Liver (tissue), 8 donors: ENCODE measurements at regions not wholly inside any gene's neighbourhood (a gene's known extent, or its start where the extent isn't known, plus 50 kb on each side); places are given as distances from the start of the nearest gene placed in this dataset.

Experiments used
- DNase-seq: peaks from one replicate; pipeline ENCODE4 v3.0.0-alpha.2; 2017; ENCODE audit warnings: low spot score
- H3K27ac ChIP-seq, 2 donors: one replicate each; pipeline ENCODE4 v1.7.0; 2013; ENCODE audit warnings: inconsistent platforms in 2 of 2, low read length in 2 of 2, control low read depth in 1 of 2, low read depth in 1 of 2, mild to moderate bottlenecking in 1 of 2
- H3K27me3 ChIP-seq, 4 donors: one replicate each; pipeline versions ENCODE4 v1.6.1 to v1.7.0; 2013; ENCODE audit warnings: low read length in 3 of 4, inconsistent platforms in 1 of 4, mild to moderate bottlenecking in 1 of 4, moderate library complexity in 1 of 4; ENCODE audit not compliant: control insufficient read depth in 4 of 4, insufficient read depth in 4 of 4
- H3K36me3 ChIP-seq, 4 donors: one replicate each; pipeline versions ENCODE4 v1.6.1 to v1.7.0; 2013; ENCODE audit warnings: low read length in 3 of 4, mild to moderate bottlenecking in 3 of 4, low read depth in 1 of 4, moderate library complexity in 1 of 4; ENCODE audit not compliant: control insufficient read depth in 4 of 4, insufficient read depth in 3 of 4
- H3K4me1 ChIP-seq, 4 donors: one replicate each; pipeline versions ENCODE4 v1.6.1 to v1.7.0; 2013; ENCODE audit warnings: low read length in 3 of 4, mild to moderate bottlenecking in 3 of 4, moderate library complexity in 1 of 4; ENCODE audit not compliant: control insufficient read depth in 4 of 4, insufficient read depth in 4 of 4
- H3K4me3 ChIP-seq, 3 donors: one replicate each; pipeline versions ENCODE4 v1.6.1 to v1.7.0; 2013; ENCODE audit warnings: low read length in 3 of 3, control low read depth in 1 of 3, low read depth in 1 of 3, mild to moderate bottlenecking in 1 of 3
- H3K9ac ChIP-seq, 2 donors: one replicate each; pipeline ENCODE4 v1.7.0; 2013; ENCODE audit warnings: low read length in 2 of 2, mild to moderate bottlenecking in 2 of 2, moderate library complexity in 2 of 2, control low read depth in 1 of 2, low read depth in 1 of 2
- H3K9me3 ChIP-seq, 4 donors: one replicate each; pipeline versions ENCODE4 v1.6.1 to v1.7.0; 2013; ENCODE audit warnings: low read length in 3 of 4; ENCODE audit not compliant: control insufficient read depth in 4 of 4
- ATF3 ChIP-seq: IDR thresholded peaks from 2 replicates; pipeline ENCODE4 v1.6.1; 2016; ENCODE audit warnings: antibody characterized with exemption
- CTCF ChIP-seq: fragments of 150-350 bp; IDR thresholded peaks from 2 replicates; pipeline ENCODE4 v1.5.1; 2017; ENCODE audit warnings: improper control_type of control experiment, low read depth, low read length; ENCODE audit not compliant: missing input control
- FOXA1 ChIP-seq: IDR thresholded peaks from 2 replicates; pipeline ENCODE4 v1.6.1; 2016; ENCODE audit warnings: antibody characterized with exemption
- FOXA2 ChIP-seq: IDR thresholded peaks from 2 replicates; pipeline ENCODE4 v1.6.1; 2016; ENCODE audit warnings: antibody characterized with exemption
- GABPA ChIP-seq, 2 donors: IDR thresholded peaks in 1 of 2; conservative IDR thresholded peaks in 1 of 2; 2 replicates each; pipeline ENCODE4 v1.6.1; 2016; ENCODE audit warnings: antibody characterized with exemption in 2 of 2, mild to moderate bottlenecking in 1 of 2, moderate library complexity in 1 of 2
- HNF4A ChIP-seq, 2 donors: conservative IDR thresholded peaks; 2 replicates each; pipeline ENCODE4 v1.6.1; 2016; ENCODE audit warnings: antibody characterized with exemption in 2 of 2, mild to moderate bottlenecking in 2 of 2
- HNF4G ChIP-seq: IDR thresholded peaks from 2 replicates; pipeline ENCODE4 v1.6.1; 2016; ENCODE audit warnings: antibody characterized with exemption
- JUND ChIP-seq, 2 donors: IDR thresholded peaks; 2 replicates each; pipeline ENCODE4 v1.6.1; 2016; ENCODE audit warnings: antibody characterized with exemption in 2 of 2
- MAX ChIP-seq: IDR thresholded peaks from 2 replicates; pipeline ENCODE4 v1.6.1; 2016; ENCODE audit warnings: antibody characterized with exemption
- NR2F2 ChIP-seq: IDR thresholded peaks from 2 replicates; pipeline ENCODE4 v1.6.1; 2016; ENCODE audit warnings: antibody characterized with exemption
- RAD21 ChIP-seq, 2 donors: IDR thresholded peaks; 2 replicates each; pipeline ENCODE4 v1.6.1; 2016; ENCODE audit warnings: antibody characterized with exemption in 2 of 2, mild to moderate bottlenecking in 2 of 2
- REST ChIP-seq: IDR thresholded peaks from 2 replicates; pipeline ENCODE4 v1.6.1; 2016; ENCODE audit warnings: antibody characterized with exemption, mild to moderate bottlenecking
- RXRA ChIP-seq, 2 donors: IDR thresholded peaks; 2 replicates each; pipeline ENCODE4 v1.6.1; 2017 to 2018; ENCODE audit warnings: antibody characterized with exemption in 2 of 2, mild to moderate bottlenecking in 1 of 2
- SP1 ChIP-seq: IDR thresholded peaks from 2 replicates; pipeline ENCODE4 v1.6.1; 2018; ENCODE audit warnings: antibody characterized with exemption, mild to moderate bottlenecking
- TAF1 ChIP-seq: conservative IDR thresholded peaks from 2 replicates; pipeline ENCODE4 v1.6.1; 2016; ENCODE audit warnings: antibody characterized with exemption, mild to moderate bottlenecking
- YY1 ChIP-seq: IDR thresholded peaks from 2 replicates; pipeline ENCODE4 v1.6.1; 2016; ENCODE audit warnings: antibody characterized with exemption, mild to moderate bottlenecking
- ZBTB33 ChIP-seq: IDR thresholded peaks from 2 replicates; pipeline ENCODE4 v1.6.1; 2016; ENCODE audit warnings: antibody characterized with exemption
- WGBS: extraction: QIAGEN DNeasy Blood & Tissue Kit; methylation state at CpG from one replicate; pipeline ENCODE4 v1.1.7; 2013; 5-methylcytosine and 5-hydroxymethylcytosine counted together
- donor health status: healthy.
- donor health status: healthy.
- donor health status: healthy.
- donor health status: healthy.
- donor health status: healthy.

- no peak overlapping the region for H3K27ac ChIP-seq
- 80% methylated on average over 16 of the region's 16 CpGs for WGBS
- no peaks in the 10 kb centered on the region for H3K4me1 ChIP-seq
- H3K36me3 ChIP-seq, result no peaks in the 10 kb centered on the region
- no peak for DNase-seq
- H3K9me3 ChIP-seq, result no peaks in the 10 kb centered on the region
- TF ChIP-seq JUND (IDR thresholded peaks at IDR 0.05) (no peak), ZBTB33 (no peak)
- no peak overlapping the region for H3K4me3 ChIP-seq
- H3K27me3 ChIP-seq, result no peaks in the 10 kb centered on the region
- no peak overlapping the region for H3K9ac ChIP-seq
These were observed 212.1 kb upstream of the ZNF521 start for GRCh38 chr18:25563816-25564683.

- no peak for DNase-seq
- TF ChIP-seq HNF4G (no peak), CTCF (no peak), RXRA (IDR thresholded peaks at IDR 0.05) (no peak), ATF3 (no peak), FOXA2 (no peak), REST (no peak), YY1 (no peak), RAD21 (IDR thresholded peaks at IDR 0.05) (no peak), SP1 (no peak), GABPA (IDR thresholded peaks at IDR 0.05 in 1 of 2, conservative IDR thresholded peaks at IDR 0.05 in 1 of 2) (no peak), TAF1 (no peak), FOXA1 (no peak), NR2F2 (no peak), HNF4A (conservative IDR thresholded peaks at IDR 0.05) (no peak), MAX (no peak)
- WGBS, result 77% methylated on average over 3 of the region's 3 CpGs
- no peaks in the 10 kb centered on the region for H3K36me3 ChIP-seq
- H3K4me3 ChIP-seq, result no peak overlapping the region
- H3K4me1 ChIP-seq, result no peaks in the 10 kb centered on the region
- H3K9me3 ChIP-seq, result no peaks in the 10 kb centered on the region
- no peaks in the 10 kb centered on the region for H3K27me3 ChIP-seq
- H3K27ac ChIP-seq, result no peak overlapping the region
- H3K9ac ChIP-seq, result no peak overlapping the region
These were observed 211.4 kb upstream of the ZNF521 start for GRCh38 chr18:25563346-25563745.
